ENCODE measurements at regions not wholly inside any gene's neighbourhood (a gene's known extent, or its start where the extent isn't known, plus 50 kb on each side); places are given as distances from the start of the nearest gene placed in this dataset.

DNA sequence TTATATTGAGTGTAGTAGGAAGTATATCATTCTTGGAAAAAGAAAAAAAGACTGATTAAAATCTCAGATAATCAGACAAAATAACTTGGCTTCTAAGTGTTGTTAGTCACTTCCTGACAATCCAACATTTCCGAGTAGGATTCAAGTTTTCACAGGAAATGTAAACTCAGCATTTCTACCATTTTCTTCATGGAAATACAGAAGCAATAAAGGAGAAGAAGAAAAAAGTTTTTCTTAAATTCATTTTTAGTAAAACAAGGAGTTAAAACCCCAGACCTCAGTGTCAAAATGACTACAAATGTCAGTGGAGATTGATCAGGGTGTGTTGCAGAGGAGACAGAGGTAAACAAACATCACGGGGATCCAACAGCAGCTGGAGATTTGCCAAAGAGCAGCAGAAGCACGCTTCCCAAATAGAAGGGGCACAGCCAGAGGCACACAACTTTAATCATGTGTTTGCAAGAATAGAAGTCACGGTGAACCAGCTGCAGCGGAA, 129.3 kb upstream of the FAM9B start:
- no peak for TF ChIP-seq EZH2 (IDR thresholded peaks at IDR 0.05; ENCODE audit: low read length)
- TF ChIP-seq, protein P1, sequence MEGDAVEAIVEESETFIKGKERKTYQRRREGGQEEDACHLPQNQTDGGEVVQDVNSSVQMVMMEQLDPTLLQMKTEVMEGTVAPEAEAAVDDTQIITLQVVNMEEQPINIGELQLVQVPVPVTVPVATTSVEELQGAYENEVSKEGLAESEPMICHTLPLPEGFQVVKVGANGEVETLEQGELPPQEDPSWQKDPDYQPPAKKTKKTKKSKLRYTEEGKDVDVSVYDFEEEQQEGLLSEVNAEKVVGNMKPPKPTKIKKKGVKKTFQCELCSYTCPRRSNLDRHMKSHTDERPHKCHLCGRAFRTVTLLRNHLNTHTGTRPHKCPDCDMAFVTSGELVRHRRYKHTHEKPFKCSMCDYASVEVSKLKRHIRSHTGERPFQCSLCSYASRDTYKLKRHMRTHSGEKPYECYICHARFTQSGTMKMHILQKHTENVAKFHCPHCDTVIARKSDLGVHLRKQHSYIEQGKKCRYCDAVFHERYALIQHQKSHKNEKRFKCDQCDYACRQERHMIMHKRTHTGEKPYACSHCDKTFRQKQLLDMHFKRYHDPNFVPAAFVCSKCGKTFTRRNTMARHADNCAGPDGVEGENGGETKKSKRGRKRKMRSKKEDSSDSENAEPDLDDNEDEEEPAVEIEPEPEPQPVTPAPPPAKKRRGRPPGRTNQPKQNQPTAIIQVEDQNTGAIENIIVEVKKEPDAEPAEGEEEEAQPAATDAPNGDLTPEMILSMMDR (optimal IDR thresholded peaks at IDR 0.05 in 1 of 3, IDR thresholded peaks at IDR 0.05 in 1 of 3, conservative IDR thresholded peaks at IDR 0.05 in 1 of 3; ENCODE audit: extremely low read depth in 1 of 3, insufficient read depth in 2 of 3, low read length in 3 of 3), result no peak
- FAIRE-seq, result no peak
- dilution Hi-C loops (cut with MboI; ENCODE audit: extremely low pct_ligation_motif_present, low sequenced_read_pairs), result no loop called here

DNA sequence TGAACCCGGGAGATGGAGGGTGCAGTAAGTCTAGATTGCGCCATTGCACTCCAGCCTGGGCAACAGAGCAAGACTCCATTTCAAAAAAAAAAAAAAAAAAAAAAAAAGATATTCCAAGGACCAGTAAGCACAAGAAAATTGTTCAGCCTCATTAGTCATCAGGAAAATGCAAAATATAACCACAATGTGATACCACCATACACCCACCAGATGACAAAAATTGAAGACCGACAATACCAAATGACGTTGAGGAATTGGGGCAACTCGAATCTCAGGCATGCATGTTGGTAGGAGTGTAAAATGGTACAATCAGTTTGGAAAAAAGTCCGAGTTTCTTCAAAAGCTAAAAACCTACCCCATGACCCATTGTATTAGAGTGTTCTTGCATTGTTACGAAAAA, 130.2 kb upstream of the FAM9B start:
- Histone ChIP-seq H3K4me1 (ENCODE audit: control insufficient read depth, extremely low read depth, insufficient read depth, low read length) (peaks cover 14% of the 10 kb centered on the region), H3K9me1 (ENCODE audit: control insufficient read depth, extremely low read depth, insufficient read depth, low read length) (no peaks in the 10 kb centered on the region), H3K4me2 (ENCODE audit: control insufficient read depth, extremely low read depth, insufficient read depth, low read depth, low read length) (no peak overlapping the region), H3K4me3 (ENCODE audit: control insufficient read depth in 2 of 3, extremely low read depth in 1 of 3, insufficient read depth in 2 of 3, low read depth in 1 of 3, low read length in 3 of 3) (no peak overlapping the region), H3K36me3 (ENCODE audit: control insufficient read depth in 2 of 2, extremely low read depth in 1 of 2, insufficient read depth in 2 of 2, low read length in 2 of 2) (no peaks in the 10 kb centered on the region), H3K27ac (ENCODE audit: control insufficient read depth, insufficient read depth, low read length) (no peak overlapping the region), H3K9ac (ENCODE audit: control insufficient read depth, extremely low read depth, insufficient read depth, low read length) (no peak overlapping the region), H3K9me3 (ENCODE audit: control insufficient read depth, low read depth, low read length) (peaks cover 4% of the 10 kb centered on the region), H4K20me1 (ENCODE audit: control insufficient read depth, extremely low read depth, insufficient read depth, low read length) (no peaks in the 10 kb centered on the region), H3K27me3 (ENCODE audit: control insufficient read depth, extremely low read depth, insufficient read depth, low read length) (no peaks in the 10 kb centered on the region), H2AFZ (ENCODE audit: control insufficient read depth, low read length) (no peak overlapping the region), H3K79me2 (ENCODE audit: control insufficient read depth, insufficient read depth, low read length) (no peaks in the 10 kb centered on the region)
- TF ChIP-seq EZH2 (IDR thresholded peaks at IDR 0.05; ENCODE audit: low read length), result no peak
- TF ChIP-seq, protein P1 (optimal IDR thresholded peaks at IDR 0.05 in 1 of 3, IDR thresholded peaks at IDR 0.05 in 1 of 3, conservative IDR thresholded peaks at IDR 0.05 in 1 of 3; ENCODE audit: extremely low read depth in 1 of 3, insufficient read depth in 2 of 3, low read length in 3 of 3), result no peak
- FAIRE-seq (no peak), DNase-seq (ENCODE audit: low read depth, low spot score) (no peak)
- dilution Hi-C loops (cut with MboI; ENCODE audit: extremely low pct_ligation_motif_present, low sequenced_read_pairs), result no loop called here

More for the DNA sequence above, 129.3 kb upstream of the FAM9B start:
- Histone ChIP-seq H3K27ac (ENCODE audit: control insufficient read depth, insufficient read depth, low read length) (peak overlapping the region; percentile 52), H4K20me1 (ENCODE audit: control insufficient read depth, extremely low read depth, insufficient read depth, low read length) (no peaks in the 10 kb centered on the region), H3K36me3 (ENCODE audit: control insufficient read depth in 2 of 2, extremely low read depth in 1 of 2, insufficient read depth in 2 of 2, low read length in 2 of 2) (no peaks in the 10 kb centered on the region), H2AFZ (ENCODE audit: control insufficient read depth, low read length) (no peak overlapping the region), H3K9me1 (ENCODE audit: control insufficient read depth, extremely low read depth, insufficient read depth, low read length) (no peaks in the 10 kb centered on the region), H3K4me2 (ENCODE audit: control insufficient read depth, extremely low read depth, insufficient read depth, low read depth, low read length) (peak overlapping the region; percentile 63), H3K4me3 (ENCODE audit: control insufficient read depth in 2 of 3, extremely low read depth in 1 of 3, insufficient read depth in 2 of 3, low read depth in 1 of 3, low read length in 3 of 3) (peak overlapping the region in 1 of 3 experiments; percentile 35), H3K79me2 (ENCODE audit: control insufficient read depth, insufficient read depth, low read length) (no peaks in the 10 kb centered on the region), H3K9ac (ENCODE audit: control insufficient read depth, extremely low read depth, insufficient read depth, low read length) (no peak overlapping the region), H3K4me1 (ENCODE audit: control insufficient read depth, extremely low read depth, insufficient read depth, low read length) (peaks cover 14% of the 10 kb centered on the region), H3K27me3 (ENCODE audit: control insufficient read depth, extremely low read depth, insufficient read depth, low read length) (no peaks in the 10 kb centered on the region), H3K9me3 (ENCODE audit: control insufficient read depth, low read depth, low read length) (peaks cover 4% of the 10 kb centered on the region)
- no peak for DNase-seq (ENCODE audit: low read depth, low spot score)

Measured in keratinocyte (primary cell).